H54 (cell line): ENCODE measurements at regions not wholly inside any gene's neighbourhood (a gene's known extent, or its start where the extent isn't known, plus 50 kb on each side); places are given as distances from the start of the nearest gene placed in this dataset.
"Not testable (repeated sequence)": the region's sequence is repeated elsewhere in the genome, so short reads cannot be mapped to it uniquely, and the experiment has no call there.

Source experiments
- DNase-seq: peaks from one replicate; pipeline ENCODE4 v3.0.0; 2011; ENCODE audit warnings: low spot score, mixed read lengths; ENCODE audit not compliant: insufficient read length
- FAIRE-seq: peaks from 3 replicates; lab custom pipeline; 2011; peaks lifted over from hg19 to GRCh38; lab: Jason Lieb, UNC
- POLR2A ChIP-seq: IDR thresholded peaks from 2 replicates; pipeline ENCODE4 v1.6.1; 2011; ENCODE audit warnings: low read depth, mild to moderate bottlenecking, low read length

DNA sequence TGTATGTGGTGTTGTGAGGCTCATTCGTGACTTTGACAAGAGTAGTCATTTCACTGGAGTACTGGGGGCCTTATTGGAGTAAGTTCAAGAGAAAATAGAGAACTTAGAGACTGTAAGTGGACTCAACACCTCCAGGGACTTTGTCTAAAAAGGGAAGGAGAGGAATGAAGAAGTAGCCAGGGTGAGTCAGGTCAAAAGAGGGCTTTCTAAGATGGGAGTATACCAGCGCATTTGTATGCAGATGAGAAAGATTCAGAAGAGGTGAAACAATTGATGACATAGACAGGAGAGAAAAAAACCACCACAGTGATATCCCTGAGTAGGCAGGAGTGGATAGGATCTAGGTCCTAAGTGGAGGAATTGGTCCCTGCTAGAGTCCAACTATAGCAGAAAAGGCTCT, 246.8 kb downstream of the IKZF2 start:
- no peak for TF ChIP-seq POLR2A
- no peak for DNase-seq
- no peak for FAIRE-seq

DNA sequence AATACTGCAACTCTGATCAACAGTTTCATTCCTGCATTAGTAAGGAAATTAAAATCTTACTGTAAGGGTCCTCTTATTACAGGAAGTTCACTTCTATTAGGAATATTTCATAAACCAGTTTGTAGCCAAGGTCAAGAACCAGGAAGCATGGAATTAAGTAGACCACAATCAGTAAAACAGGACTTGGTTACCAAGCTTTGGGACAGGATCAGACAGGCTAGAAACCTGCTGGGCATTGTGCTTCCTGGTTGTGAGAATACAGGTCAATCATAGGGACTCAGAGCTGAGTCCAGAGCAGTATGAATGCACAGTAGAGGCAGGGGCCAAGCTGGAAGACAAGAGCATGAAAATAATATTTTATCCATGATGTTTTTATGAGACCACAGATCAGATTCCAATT, 248.0 kb downstream of the IKZF2 start:
- TF ChIP-seq POLR2A, result no peak
- no peak for DNase-seq
- FAIRE-seq, result no peak

DNA sequence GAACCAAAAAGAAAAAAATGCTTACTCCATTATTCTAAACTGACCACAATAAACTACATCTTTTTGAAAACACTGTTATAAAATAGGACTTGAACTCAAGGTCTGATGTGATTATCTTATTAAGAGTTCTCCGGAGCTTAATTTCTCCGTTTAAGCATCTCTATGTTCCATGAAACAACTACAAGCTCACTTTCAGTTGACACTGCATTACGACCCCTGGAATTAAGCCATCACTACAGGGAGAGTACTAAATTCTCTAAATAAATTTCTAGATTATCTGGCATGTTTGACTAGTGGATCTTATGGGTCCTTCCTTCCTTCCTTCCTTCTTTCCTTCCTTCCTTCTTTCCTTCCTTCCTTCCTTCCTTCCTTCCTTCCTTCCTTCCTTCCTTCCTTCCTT, 249.0 kb downstream of the IKZF2 start:
- FAIRE-seq, result no peak
- TF ChIP-seq POLR2A, result no peak
- DNase-seq, result no peak

DNA sequence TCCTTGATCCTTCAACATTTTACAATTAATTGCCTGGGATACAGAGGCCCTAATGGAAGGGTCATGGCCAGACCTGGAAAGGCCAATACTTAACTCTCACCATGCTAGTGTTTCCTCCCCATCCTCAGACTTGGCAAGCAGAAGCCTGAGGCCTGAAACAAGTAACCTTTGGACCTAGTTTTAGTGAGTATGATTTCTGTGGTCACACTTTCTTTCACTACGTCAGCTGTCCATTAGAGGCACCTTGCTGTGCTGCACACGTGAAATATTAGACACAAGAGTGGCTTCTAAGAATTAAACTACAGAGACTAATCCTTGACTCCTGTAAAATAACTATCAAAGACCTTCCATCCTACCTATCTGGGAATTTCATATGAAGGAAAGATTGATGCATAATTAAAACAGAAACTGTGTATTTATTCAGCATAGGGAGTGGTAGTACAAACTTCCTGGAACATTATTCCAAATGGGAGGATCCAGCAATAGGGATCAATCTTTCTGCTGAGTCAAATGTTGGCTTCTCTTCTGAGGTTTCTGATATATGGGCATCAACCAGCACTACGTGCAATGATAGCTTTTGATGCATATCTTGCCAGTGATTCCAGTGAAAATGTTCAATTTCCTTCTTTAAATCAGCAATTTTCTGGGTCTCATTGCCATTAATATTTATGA, 249.7 kb downstream of the IKZF2 start:
- TF ChIP-seq POLR2A, result no peak
- no peak for DNase-seq
- no peak for FAIRE-seq

DNA sequence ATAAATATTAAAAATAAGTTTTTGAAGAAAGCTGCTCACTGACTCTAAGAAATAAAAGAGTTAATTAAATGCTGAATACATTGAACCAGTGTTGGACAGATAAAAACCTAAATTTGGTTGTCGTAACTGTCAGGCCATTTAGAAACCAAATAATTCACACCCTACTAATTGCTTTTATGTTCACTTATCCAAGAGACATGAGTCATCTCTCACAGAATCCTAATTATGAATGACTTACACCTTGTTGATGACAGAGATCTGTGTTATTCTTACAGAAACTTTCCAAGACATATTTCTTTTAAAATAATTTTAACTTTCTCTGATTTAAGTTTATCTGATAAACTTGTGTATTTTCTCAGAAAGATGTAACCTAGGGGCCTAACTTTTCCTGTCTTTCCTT, 250.7 kb downstream of the IKZF2 start:
- DNase-seq (no peak), FAIRE-seq (no peak)
- no peak for TF ChIP-seq POLR2A

DNA sequence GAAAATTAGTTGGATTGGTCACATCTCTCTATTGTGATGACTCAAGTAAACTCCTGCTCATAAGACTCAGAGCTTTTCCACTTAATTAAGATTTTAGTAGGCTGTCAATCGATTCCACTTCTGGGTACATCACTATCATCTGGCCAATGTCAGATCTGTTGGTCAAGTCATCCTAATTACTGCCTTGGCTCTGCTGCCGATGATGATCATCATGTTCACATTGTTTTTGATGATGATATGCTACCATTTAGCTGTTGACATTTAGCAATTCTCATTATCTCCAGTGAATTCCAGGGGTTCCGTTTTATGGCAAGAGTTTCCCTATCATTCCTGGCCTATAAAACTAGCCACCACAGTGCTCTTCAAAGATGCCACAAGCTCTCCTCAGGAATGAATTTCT, 253.4 kb downstream of the IKZF2 start:
- no peak for TF ChIP-seq POLR2A
- FAIRE-seq (no peak), DNase-seq (no peak)

DNA sequence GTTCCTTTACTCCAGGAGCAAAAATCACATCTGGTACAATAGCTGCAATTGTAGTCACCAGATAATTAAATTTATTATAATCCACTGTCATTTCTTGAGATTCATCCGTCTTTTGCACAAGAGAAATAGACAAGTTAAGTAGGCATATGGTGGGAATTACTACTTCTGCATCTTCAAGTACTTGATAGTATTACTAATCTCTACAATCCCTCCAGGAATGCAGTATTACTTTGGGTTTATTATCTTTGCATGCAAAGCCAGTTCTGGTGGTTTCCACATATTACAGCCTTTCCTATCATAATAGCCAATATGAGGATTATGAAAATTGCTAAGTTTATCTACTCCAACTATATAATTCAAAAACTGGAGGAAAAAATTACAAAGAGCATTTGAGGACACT, 254.1 kb downstream of the IKZF2 start:
- DNase-seq (no peak), FAIRE-seq (no peak)
- no peak for TF ChIP-seq POLR2A

DNA sequence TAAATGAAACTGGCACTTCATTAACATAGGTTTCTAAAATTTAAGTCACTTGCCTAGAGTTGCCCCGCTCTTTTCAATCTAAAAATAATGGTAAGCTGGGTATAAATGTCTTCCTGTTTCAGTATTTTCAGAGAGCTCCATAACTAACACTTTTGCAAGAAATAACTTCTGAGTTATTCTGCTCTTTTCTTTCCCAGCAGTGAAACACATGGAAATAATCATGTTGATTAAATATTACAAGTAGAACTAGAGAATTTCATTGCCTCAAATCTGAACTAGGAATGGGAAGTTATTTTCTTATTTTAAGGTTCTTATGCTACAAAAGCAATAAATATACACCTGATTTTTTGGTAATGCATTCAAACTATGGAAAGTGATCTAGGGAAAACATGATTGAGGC, 257.4 kb downstream of the IKZF2 start:
- TF ChIP-seq POLR2A, result no peak
- DNase-seq (no peak), FAIRE-seq (no peak)

DNA sequence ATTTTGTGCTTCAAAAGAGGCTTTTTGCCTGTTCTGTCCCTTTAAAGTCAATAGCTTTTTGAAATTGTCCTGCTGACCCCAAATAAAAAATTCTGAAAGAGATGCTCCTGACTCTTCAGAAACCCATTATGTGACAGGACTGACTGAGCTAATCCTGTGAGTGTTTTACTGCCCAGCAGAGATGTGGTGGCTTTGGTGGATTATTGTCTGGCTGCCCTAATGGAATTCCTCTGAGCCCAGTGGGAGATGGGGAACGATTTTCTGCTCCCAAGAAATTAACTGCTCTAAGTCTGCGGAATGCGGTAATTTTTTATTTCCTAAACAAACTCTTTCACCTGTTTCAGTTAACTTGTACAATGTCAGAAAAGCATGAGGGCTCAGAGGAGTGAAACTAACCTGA, 258.2 kb downstream of the IKZF2 start:
- TF ChIP-seq POLR2A, result no peak
- no peak for DNase-seq
- FAIRE-seq, result no peak

DNA sequence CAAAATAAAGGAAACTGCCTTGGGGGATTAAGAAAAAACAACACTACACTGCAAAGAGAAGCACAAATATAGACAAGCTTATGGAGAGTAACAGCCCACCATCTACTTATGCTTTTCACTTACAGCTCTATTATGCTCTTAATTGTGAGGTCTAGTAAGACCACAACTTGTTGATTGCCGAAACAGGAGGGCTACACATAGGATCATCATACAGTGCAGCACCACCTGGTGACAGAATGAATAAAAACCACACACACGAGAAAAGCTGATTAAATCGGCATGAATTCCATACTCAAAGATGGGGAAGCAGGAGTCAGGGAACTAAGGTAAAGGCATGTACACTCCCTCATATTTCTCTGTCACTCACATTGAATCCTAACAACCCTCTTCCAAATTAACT, 259.2 kb downstream of the IKZF2 start:
- no peak for TF ChIP-seq POLR2A
- no peak for DNase-seq
- no peak for FAIRE-seq

DNA sequence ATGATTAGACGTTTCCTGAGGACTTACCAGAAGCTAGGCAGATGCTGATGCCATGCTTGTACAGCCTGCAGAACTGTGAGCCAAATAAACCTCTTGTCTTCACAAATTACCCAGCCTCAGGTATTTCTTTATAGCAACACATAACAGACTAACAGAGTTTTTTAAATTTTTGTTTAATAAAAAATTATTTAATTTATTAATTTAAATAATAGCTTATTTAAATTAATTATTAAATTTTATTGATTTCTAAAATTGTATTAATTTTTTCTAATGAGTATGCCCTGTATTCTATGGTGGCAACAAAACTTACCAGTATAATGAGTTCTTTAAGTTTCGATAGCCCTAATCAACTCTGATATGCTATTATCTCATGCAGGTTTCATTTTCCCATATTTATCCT, 259.8 kb downstream of the IKZF2 start:
- no peak for TF ChIP-seq POLR2A
- FAIRE-seq (no peak), DNase-seq (no peak)

DNA sequence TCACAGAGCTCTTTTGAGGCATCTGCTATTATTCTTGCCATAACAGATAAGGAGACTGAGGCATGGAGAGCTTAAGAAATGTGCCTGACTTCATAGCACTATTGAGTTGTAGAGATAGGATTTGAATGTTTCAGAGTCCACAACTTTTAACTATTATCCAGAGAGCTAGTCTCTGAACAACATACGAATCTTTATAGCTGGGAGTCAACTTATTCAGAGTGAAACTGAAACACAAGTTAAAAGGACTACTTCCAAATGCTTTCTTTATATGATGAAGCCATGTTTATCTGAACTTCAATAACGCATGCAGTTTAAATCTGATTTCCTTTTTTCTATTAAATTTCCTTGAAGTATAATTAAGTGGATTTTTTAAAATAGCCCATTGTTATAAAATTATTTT, 268.8 kb downstream of the IKZF2 start:
- no peak for DNase-seq
- no peak for FAIRE-seq
- TF ChIP-seq POLR2A, result no peak

DNA sequence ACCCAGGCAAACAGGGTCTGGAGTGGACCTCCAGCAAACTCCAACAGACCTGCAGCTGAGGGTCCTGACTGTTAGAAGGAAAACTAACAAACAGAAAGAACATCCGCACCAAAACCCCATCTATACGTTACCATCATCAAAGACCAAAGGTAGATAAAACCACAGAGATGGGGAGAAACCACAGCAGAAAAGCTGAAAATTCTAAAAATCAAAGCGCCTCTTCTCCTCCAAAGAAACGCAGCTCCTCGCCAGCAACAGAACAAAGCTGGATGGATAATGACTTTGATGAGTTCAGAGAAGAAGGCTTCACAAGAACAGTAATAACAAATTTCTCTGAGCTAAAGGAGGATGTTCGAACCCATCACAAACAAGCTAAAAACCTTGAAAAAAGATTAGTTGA, 274.9 kb downstream of the IKZF2 start:
- not testable (repeated sequence) for FAIRE-seq, DNase-seq

DNA sequence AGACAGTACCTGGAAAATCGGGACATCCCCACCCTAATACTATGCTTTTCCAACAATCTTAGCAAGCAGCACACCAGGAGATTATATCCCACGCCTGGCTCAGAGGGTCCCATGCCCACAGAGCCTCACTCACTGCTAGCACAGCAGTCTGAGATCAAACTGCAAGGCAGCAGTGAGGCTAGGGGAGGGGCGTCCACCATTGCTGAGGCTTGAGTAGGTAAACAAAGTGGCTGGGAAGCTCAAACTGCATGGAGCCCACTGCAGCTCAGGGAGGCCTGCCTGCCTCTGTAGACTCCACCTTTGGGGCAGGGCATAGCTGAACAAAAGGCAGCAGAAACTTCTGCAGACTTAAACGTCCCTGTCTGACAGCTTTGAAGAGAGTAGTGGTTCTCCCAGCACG, 275.5 kb downstream of the IKZF2 start:
- not testable (repeated sequence) for FAIRE-seq, DNase-seq

DNA sequence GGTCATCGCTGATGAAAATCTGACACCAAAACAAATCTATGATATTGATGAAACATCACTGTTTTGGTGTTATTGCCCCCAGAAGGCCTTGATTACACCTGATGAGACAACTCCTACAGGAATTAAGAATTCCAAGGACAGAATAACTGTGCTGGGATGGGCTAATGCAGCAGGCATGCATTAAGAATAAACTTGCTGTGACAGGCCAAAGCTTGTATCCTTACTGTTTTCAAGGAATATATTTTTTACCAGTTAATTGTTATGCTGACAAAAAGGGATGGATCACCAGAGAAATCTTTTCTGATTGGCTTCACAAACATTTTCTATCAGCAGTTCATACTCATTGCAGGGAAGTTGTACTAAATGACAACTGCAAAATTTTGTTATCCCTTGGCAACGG, 278.2 kb downstream of the IKZF2 start:
- FAIRE-seq, result no peak
- no peak for DNase-seq
- no peak for TF ChIP-seq POLR2A

DNA sequence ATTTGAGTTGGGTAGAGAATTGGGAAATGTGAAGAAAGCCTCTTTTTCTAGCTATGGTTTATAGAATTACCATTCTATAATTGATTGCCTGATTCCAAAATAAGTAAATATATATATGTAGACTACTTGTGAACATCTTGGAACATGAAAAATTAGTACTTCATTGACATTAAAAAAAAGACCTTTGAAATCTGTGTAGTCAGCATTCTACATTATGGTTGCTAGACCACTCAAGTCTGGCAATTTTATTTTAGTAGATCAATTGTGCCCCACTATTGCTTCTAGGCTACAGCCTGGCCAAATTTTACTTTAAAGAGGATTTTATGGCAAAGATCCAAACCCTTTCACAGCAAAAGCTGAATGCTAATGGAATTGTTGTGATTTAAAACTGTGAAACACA, 279.8 kb downstream of the IKZF2 start:
- FAIRE-seq (no peak), DNase-seq (no peak)
- no peak for TF ChIP-seq POLR2A
